HG03139 (cell line): ENCODE measurements at regions not wholly inside any gene's neighbourhood (a gene's known extent, or its start where the extent isn't known, plus 50 kb on each side); places are given as distances from the start of the nearest gene placed in this dataset.

Experiments used
- ATAC-seq: cut with Tn5 transposase; IDR thresholded peaks from one replicate; pipeline ENCODE4 v1.9.1; 2021; ENCODE audit not compliant: unreplicated experiment

DNA sequence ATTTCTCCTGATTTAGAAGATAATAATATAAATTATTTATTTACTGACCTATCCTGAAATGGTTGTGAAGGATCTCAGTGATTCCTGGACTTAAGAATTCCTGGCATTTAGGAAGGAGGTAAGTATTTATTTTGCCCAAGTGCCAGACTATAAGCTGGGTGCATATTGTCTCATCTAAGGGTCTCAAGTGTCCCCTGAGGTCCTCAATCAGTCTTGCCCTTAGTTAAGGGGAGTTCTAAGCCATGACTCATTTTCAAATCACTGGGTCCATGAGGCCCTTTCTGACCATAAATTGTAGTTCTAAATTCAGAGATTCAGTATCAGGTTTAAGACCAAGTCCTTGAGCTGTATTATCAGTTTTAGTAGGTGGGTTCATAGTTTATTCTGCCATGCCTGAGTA lies 251.6 kb upstream of the MEOX2 start:
- no peak for ATAC-seq

DNA sequence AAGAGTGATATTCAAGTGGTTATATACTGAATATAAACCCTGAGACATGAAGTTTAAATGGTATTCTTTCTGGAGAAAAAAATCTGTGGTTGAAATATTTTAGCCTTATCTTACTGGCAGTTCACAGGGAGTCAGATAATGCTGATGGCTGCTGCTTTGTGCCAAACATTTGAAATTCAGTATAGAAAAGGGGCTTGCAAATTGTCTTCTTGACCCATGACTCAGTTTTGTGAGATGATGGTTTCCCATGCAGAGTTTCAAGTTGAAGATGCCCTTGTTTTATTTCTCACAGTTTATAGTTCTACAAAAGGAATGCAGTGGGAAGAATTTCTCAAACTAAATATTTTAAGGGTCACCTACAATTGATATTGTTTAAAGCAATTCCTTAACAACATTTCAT lies 251.1 kb upstream of the MEOX2 start:
- no peak for ATAC-seq

DNA sequence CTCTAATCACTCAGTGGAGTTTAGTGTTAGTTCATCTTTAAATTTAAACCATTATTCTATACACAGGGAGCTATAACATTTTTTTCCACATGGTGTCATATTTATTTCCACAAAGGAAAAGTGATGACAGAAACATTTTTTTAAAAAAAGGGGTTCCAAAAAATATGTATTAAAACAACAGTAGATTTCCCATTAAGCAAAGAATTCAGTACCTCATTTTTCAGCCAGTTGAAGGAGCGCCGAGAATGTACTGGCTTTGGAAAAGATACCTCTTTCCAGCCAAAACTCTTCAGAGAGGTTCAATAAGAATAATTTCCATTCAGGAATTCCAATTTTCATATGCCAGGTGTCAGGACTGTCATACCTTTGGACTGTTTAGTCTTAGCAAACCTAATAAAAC lies 250.5 kb upstream of the MEOX2 start:
- no peak for ATAC-seq

DNA sequence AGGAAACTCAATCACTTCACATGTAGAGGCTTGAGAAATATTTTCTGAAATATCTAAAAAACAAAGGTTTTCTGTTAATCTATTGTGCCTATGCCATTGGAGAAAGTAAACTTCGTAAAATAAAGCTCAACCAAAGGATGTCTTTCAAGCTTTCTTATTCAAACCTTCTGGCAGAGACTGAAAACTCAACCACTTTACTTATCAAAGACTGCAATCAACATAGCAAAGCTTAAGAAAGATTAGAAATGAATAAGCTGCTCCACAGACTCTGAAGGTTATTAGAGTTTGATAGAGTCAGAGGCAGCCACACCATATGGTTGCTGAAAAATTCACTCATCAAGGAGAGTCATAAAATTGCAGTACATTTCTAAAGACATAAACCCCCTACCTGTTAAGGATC lies 245.8 kb upstream of the MEOX2 start:
- ATAC-seq: no peak

DNA sequence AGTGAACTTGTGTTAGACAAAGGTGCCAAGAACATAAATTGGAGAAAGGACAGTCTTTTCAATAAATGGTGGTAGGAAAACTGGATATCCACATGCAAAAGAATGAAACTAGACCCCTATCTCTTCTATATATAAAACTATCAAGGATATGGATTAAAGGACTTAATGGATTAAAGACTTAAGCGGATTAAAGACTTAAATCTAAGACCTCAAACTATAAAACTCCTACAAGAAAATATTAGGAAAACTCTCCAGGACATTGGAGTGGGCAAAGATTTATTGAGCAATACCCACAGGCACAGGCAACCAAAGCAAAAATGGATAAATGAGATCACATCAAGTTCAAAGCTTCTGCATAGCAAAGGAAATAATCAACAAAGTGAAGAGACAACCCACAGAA lies 242.9 kb upstream of the MEOX2 start:
- no peak for ATAC-seq

DNA sequence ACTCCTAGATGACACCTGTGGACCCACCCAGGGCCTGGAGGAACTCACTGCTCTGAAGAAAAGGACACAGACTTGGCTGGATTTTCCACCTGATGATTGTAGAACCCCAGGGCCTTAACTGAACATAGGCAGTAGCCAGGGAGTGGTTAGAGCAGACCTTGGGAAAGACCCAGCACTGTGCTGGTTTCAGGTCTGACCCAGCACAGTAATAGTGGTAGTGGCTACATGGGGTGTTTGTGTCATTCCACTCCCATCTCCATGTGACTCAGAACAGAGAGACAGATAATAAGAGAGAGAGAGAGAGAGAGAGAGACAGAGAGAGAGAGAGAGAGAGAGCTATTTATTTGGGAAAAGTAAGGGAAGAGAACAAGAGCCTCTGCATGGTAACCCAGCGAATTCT lies 239.1 kb upstream of the MEOX2 start:
- no peak for ATAC-seq

DNA sequence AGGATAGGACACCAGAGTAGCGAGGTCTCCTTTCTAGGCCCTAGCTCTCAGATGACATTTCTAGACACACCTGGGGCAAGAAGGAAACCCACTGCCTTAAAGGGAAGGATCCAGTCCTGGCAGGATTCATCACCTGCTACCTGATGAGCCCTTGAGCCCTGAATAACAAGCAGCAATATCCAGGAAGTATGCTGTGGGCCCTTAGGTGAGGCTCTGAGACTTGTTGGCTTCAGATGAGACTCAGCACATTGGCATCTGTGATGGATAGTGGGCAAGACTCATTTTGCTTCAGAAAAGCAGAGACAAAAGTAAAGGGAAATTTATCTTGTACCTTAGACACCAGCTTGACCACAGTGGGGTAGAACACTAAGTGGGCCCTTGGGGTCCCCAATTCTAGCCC lies 238.4 kb upstream of the MEOX2 start:
- ATAC-seq: no peak

DNA sequence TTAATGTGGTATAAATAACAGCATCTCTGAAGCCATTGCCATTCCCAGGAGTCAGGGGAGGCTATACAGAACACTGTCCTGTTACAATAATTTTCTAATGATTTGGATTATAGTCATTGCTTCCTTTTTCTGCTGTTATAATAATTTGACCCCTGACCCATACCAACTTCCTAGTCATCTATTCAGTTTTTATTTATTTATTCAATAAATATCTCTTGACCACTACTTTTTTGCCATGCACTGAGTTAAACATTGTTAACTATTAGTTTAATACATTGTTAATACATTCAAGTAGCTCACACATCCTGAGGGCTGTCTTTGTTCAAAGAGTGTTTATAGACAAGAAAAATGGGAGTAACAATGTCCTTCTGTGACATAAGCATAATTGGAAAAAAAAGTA lies 235.5 kb upstream of the MEOX2 start:
- no peak for ATAC-seq

DNA sequence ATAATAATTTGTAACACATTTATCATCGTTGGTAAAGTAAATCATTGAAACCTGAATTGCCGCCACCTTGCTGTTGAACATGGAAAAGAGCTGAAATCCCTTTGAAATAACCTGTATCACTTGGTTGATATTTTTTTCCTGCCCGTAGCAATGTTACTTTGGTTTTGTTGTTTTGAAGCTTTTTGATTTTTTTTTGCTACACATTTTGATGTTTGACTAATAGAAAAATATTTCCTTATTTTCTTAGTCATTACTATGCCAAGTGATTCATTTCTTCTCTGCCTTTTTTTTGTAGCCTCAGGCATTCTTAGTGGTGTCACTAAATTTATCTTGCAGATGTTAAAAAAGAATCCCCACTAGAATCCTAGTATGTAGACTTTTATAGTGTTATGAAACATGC lies 235.1 kb upstream of the MEOX2 start:
- ATAC-seq: no peak

DNA sequence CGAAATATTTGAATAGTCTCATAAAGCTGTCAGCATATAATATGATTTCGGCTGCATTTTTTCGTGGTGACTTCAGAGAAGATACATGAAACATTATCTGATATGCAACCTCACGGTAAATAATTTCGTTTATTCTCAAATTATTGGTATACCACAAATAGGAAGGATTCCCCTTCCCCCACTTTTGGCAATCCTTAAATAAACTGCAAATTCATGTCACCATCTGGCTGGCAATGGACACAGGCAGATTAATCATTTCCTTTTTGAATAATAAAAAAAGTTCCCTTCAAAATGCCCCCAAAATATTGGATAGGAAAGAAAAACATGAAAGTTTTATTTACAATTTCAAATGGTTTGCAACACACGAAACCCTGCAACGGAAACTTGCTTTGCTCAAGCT lies 234.5 kb upstream of the MEOX2 start:
- no peak for ATAC-seq

DNA sequence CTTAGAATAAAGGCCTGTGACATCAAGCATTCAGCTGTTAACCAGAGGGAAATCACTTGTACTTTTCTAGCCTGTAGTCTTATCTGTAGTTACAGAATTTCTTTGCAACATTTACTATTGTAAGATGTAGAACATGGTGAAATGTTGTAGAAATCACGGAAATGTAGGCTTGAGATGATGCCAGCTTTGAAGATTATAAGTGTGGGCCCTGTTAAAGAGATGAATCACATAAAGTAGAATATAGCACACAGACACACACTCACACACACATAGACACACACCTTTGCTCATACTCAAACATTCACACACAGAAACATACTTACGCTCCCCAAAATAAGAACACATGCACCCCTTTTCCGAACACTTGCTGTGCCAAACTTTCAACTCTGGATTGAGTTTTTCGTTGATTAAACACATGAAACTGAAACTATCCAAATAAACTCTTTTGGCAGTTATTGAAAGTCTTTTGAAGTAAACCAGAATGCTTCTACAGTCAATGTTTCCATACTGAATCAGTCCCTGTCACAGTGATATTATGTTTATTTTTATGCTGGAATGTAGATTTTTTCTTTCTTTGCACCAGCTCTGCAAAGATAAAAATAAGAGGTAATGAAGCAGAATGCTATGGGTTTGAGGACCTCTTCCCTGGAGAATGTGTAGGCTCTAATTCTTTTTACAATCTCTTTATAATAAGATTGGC lies 230.3 kb upstream of the MEOX2 start:
- no peak for ATAC-seq

DNA sequence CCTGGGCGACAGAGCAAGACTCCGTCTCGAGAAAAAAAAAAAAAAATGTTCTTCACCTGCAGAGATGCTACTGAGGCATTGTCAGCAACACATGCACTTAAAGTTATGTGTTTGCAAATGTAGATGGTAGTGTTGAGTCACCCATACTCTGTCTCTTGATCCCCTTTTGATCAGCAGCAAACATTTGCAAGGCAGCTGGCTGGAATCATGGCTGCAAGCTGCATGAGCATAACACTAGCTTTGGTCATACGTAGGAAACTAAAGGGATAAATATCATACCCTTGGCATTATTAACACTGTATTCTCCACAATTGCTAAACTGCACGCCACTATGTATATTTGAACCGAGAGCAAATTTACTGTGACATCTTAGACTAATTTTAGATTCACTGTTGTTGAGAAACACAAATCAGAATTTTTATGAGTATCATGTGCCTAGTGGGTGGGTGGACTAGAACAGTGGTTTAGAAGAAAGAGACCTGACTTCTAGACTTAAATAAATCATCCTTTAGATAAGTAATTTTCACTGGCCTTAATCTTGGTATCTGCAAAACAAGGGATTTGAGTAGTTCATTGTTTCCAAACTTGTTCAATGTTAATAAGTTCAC lies 229.3 kb upstream of the MEOX2 start:
- no peak for ATAC-seq

DNA sequence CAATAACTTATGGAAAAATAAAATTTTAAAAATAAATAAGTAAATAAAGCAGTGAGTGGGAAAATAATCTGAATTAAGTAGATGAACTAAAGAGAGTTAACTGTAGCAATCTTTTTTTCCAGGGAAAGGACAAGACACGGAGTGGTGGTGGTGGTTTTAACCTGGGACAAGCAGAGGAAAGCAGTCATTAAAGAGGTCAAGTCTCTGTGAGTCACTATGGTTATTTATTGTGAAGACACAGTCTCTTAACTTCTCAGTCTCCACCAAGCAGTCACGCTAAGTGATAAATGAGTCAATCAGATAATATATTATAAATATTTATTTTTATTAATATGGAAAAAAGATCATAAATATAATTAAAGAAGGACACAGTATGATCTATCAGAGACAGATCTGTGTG lies 228.1 kb upstream of the MEOX2 start:
- ATAC-seq: no peak

DNA sequence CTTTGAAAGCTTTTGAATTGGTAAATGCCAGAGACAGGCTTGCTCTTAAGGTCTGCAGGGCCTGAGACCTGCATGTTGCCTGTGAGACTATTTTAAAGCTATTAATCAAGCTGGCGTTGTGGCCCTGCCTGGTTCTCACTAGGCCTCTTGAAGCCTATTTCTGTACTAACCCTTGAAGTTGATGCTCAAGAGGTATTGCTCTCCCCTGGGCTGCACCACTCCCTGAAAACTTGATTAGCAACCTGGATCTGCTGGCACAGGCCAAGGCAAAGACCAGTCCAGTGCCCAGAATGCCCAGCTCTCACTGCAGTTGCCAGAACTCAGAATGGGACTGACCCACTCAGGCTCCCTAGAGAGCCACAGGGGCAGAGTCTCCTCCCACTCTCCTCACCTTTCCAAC lies 220.0 kb upstream of the MEOX2 start:
- ATAC-seq: no peak

DNA sequence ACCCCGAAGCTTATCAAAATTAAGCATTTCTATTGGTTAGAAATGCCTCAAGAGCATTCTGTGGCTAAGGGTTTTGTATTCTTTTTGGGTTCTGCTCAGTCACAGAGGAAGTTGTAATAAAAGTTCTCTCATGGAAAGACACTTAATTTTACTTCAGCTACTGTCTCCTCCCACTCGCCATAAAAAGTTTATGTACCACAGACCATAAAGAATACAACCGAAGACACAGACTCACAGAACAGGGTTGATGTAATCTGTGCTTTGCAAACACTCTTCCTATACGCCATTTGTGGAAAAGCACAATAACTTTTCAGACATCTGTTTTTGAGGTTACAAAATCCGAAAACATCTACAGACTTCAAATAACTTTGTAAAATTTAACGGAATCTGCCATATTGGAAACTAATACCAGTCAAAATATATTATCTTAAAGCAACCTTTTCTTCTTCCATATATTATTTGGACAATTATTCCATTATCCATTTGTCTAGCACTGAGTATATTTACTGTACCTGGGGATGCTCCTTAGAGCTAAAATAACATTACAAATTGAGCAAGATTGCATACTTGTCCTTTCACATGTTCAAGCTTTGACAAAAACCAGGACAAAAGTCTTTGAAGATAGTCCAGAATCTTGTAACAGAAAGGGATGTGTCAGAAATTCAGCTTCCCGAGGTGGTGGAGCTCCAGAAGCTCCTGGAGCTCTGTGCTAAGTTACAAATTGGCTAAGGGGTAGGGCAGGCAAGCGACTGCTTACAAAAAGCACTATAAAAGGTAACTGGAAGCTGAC lies 219.0 kb upstream of the MEOX2 start:
- ATAC-seq: no peak

DNA sequence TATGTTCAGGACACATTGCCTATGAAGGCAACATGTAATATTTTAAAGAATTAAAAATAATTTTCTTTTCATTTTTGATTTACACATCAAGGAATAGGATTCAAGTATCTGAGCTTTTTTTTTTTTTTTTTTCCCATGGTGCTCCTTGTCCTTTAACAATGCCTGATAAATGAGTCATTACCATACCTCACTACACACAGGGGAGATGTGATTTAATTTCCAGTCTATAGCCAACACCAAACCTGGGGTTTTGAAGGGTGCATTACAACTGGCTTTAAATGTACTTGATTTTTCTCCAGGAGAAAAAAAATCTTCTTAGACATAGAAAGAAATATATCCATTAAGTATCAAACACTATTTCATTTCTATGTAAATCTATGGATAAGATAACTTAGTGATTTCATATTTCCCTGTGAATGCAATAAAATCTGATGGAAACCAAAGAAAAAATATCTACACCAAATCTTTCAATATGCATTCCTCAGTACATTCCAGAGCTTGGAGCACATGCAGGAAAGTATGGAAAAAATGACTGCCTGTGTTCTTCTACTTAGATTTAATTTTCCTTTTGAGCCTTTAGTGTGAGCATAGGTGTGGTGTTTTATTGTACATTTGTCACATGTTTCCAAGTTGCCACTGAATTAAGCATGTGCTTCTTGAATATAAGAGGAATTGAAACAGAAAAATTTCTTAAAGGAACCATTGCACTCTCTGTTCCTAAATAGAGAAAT lies 204.8 kb upstream of the MEOX2 start:
- ATAC-seq: no peak

DNA sequence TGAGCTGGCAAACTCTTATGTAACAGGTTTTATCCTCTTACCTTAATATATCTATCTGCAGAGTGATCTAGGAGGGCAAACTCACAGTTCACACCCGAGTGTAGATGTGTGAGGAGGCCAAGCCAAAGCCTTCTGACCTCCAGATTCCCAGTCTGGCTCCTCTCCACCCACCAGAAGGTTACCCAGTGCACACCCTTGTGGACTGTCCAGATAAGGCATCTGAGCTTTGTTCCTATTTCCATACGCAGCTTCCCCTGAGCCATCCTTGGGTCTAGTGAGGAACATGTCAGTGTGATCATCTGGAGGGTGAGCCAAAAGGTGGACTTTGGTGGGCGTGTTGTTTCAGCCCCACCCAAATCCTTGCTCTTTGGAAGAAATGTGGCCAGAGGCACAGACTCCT lies 203.0 kb upstream of the MEOX2 start:
- no peak for ATAC-seq

DNA sequence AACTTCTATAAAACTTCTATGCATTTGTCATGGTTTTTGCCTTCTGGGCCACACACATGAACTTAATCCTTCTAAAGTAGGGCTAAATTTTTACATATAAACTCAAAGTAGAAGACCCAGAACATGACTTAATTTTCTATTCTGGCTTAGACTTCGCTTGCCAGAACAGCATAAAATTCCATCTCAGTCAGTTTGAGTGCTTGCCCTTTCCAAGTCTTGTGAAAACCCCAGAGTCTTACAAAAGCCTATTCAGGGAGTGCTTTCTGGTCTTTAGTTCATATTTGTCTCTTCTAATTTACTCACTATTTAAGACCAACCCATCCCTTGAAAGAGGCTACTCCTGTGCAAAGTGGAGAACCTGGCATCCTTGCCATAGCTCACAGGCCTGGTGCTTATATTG lies 201.6 kb upstream of the MEOX2 start:
- ATAC-seq: no peak

DNA sequence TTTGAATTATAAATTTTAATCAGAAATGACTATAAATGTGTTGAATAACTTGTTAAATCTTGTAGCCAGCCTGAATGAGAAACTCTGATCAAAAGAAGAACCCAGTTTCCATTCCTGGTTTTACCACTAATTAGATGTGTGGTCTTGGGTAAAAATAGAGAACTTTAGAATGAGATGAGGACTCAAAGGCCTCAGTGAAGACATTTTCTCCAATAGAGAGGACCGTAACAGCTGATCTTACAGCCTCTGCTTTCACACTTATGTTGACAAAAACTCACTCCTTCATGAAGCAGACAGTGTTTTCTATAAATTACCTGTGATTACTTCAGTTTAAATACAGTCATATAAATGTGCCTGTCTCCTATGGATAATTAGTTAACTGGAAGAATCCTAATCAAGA lies 200.1 kb upstream of the MEOX2 start:
- no peak for ATAC-seq

DNA sequence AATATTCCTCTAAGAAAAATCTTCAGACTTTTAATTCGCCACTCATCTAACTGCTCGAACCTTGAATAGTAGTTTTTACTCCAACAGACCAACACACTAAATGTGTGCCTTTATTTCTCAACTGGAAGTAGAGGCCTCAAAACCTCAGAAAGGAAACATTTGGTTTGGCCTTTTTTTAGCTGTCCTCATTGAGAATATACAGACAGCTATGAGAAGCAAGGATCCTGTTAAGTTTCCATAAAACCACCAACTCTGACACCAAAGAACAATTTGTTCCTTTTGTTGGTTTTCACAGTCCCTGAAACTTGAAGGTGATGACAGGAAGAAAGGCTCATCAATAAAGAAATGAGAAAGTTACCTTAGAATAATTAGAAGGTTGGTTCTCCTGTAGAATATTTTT lies 199.2 kb upstream of the MEOX2 start:
- ATAC-seq: no peak

DNA sequence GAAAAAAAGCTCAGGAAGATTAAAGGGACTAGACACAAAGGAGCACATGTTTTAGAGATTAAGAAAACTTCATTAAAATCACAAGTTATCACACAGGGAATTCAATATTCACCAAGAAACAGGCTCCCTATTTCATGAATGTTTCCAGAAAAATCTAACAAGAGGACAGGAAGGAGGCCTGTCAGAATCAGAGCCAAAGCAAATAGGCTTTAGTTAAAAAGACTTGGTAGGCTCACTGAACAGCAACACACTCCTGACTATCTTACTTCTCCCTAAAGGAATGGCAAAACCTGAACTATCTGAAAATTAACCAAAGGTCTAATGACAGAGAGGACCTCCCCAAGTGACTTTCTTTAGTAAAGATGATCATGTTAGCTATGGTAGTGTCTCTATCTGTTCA lies 188.3 kb upstream of the MEOX2 start:
- no peak for ATAC-seq

DNA sequence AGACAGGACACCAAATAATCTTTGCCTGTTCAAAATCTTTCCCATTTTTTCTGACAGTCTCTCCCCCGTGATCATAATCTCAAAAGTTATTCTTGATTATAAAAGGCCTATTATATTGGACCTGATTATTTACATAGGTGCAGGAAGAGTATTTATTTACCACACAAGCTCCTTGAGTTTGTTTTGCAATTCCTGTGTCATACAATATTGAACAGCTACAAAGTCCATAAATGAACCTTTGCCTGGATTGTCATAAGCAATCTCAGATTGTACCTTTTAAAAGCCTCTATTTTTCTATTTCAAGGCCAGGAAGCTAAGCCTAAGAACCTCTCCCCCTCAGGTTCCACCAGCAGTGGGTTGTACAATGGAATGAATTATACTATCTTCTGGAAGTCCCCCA lies 183.9 kb upstream of the MEOX2 start:
- no peak for ATAC-seq
